ENCODE measurements at regions not wholly inside any gene's neighbourhood (a gene's known extent, or its start where the extent isn't known, plus 50 kb on each side); places are given as distances from the start of the nearest gene placed in this dataset.
"Not testable (repeated sequence)": the region's sequence is repeated elsewhere in the genome, so short reads cannot be mapped to it uniquely, and the experiment has no call there.

DNA sequence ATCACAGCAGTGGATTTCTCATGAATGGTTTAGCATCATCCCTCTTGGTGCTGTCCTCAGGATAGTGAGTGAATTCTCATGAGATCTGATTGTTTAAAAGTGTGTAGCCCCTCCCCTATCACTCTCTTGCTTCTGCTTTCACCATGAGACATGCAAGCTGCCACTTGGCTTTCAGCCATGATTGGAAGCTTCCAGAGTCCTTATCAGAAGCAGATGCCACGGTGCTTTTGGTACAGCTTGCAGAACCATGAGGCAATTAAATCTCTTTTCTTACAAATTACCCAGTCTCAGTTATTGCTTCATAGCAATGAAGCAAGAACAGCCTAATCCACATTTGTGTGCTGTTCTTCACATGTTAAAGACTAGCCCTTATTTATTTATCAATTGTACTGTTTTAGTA lies 495.2 kb upstream of the EPHA6 start:
- TF ChIP-seq, protein P1, sequence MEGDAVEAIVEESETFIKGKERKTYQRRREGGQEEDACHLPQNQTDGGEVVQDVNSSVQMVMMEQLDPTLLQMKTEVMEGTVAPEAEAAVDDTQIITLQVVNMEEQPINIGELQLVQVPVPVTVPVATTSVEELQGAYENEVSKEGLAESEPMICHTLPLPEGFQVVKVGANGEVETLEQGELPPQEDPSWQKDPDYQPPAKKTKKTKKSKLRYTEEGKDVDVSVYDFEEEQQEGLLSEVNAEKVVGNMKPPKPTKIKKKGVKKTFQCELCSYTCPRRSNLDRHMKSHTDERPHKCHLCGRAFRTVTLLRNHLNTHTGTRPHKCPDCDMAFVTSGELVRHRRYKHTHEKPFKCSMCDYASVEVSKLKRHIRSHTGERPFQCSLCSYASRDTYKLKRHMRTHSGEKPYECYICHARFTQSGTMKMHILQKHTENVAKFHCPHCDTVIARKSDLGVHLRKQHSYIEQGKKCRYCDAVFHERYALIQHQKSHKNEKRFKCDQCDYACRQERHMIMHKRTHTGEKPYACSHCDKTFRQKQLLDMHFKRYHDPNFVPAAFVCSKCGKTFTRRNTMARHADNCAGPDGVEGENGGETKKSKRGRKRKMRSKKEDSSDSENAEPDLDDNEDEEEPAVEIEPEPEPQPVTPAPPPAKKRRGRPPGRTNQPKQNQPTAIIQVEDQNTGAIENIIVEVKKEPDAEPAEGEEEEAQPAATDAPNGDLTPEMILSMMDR (IDR thresholded peaks at IDR 0.05): no peak
- no peaks in the 10 kb centered on the region for H3K27me3 ChIP-seq
- no peaks in the 10 kb centered on the region for H3K9me3 ChIP-seq
- H3K4me1 ChIP-seq: no peaks in the 10 kb centered on the region
- H3K27ac ChIP-seq: no peak overlapping the region
- H3K36me3 ChIP-seq: no peaks in the 10 kb centered on the region
- ATAC-seq (no peak), DNase-seq (no peak)
- H3K4me3 ChIP-seq: no peak overlapping the region
- intact Hi-C loops (cut with DNase I): no loop called here

DNA sequence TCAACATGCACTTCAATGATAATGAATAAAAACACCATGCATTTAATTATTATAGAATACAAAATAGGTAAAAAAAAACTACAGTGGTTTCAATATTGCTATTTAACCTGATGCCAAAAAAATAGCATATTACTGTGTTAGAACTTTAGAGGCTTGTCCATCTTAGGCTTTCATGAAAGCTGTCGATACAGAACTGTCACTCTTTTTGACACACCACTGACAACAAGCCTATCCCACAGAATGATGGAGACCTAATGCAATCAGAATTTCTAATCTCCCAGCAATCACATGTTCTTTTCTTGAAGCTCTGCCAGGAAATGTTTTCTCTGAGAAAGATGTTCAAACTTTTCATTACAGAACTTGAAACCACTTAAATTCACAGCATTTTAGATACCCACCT lies 490.3 kb upstream of the EPHA6 start:
- Histone ChIP-seq H3K9me3 (no peaks in the 10 kb centered on the region), H3K27ac (no peak overlapping the region), H3K4me1 (no peaks in the 10 kb centered on the region), H3K27me3 (no peaks in the 10 kb centered on the region), H3K4me3 (no peak overlapping the region), H3K36me3 (no peaks in the 10 kb centered on the region)
- DNase-seq (no peak), ATAC-seq (no peak)
- TF ChIP-seq, protein P1 (IDR thresholded peaks at IDR 0.05): no peak
- intact Hi-C loops (cut with DNase I): no loop called here

DNA sequence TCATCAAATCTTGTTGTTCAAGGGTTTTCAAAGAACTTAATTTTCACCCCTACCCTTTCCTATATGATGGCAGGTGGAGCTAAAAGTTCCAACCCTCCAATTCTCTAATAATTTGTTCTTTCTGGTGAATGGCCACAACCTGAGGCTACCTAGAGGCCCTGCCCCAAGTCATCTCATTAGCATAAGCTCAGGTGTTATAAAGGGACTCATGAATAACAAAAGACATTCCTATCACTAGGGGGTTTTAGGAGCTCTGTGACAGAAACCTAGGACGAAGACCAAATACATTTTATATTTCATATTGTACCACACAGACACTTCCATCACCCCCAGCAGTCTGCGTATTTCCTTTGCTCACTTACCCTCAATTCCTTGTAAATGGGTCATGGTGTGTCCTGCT lies 483.6 kb upstream of the EPHA6 start:
- Histone ChIP-seq H3K9me3 (no peaks in the 10 kb centered on the region), H3K36me3 (no peaks in the 10 kb centered on the region), H3K27me3 (no peaks in the 10 kb centered on the region), H3K4me1 (no peaks in the 10 kb centered on the region), H3K4me3 (no peak overlapping the region), H3K27ac (no peak overlapping the region)
- ATAC-seq (no peak), DNase-seq (no peak)
- intact Hi-C loops (cut with DNase I): no loop called here
- TF ChIP-seq, protein P1 (IDR thresholded peaks at IDR 0.05): no peak

DNA sequence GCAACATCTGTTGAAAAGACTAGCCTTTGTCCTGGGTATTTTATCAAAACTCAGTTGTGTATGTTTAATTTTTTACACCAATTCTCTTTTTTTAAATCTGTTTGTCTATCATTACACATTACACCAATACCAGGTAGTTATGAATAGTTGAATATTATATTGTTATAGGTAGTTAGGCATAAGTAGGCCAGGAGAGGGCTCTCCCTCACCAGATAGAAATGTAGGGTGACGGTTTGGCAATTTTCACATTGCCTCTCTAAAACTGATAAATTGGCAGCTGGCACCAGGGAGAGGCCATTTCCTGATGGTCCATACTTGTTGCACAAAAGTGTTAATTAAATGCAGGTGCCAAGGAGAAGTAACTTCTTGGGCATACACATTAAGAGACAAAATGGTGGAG lies 483.1 kb upstream of the EPHA6 start:
- TF ChIP-seq, protein P1 (IDR thresholded peaks at IDR 0.05): no peak
- H3K4me3 ChIP-seq: no peak overlapping the region
- ATAC-seq (no peak), DNase-seq (no peak)
- no peak overlapping the region for H3K27ac ChIP-seq
- no peaks in the 10 kb centered on the region for H3K36me3 ChIP-seq
- H3K4me1 ChIP-seq: no peaks in the 10 kb centered on the region
- intact Hi-C loops (cut with DNase I): no loop called here
- no peaks in the 10 kb centered on the region for H3K9me3 ChIP-seq
- H3K27me3 ChIP-seq: no peaks in the 10 kb centered on the region

DNA sequence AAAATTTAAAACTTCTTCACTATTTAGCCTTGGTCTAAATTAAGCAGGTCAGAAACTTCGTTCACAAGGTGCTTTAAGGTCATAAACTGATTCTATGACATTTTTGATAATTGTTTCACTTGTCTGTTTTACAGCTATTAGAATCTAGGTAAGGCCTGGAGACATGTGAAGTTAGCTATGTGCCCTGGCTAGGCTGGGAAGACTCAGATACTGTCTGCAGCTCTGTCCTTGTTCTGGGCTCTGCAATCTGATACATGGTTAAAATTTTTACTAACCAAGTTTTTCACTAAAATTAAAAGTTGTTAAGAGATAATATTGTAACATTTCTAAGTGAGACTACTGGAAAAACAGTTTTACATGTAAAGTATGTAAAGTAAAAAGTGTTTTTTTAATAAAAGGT lies 479.6 kb upstream of the EPHA6 start:
- Histone ChIP-seq H3K9me3 (no peaks in the 10 kb centered on the region), H3K27ac (no peak overlapping the region), H3K27me3 (no peaks in the 10 kb centered on the region), H3K4me3 (no peak overlapping the region), H3K4me1 (no peaks in the 10 kb centered on the region), H3K36me3 (no peaks in the 10 kb centered on the region)
- TF ChIP-seq, protein P1 (IDR thresholded peaks at IDR 0.05): no peak
- intact Hi-C loops (cut with DNase I): no loop called here
- ATAC-seq: no peak
- DNase-seq: no peak

DNA sequence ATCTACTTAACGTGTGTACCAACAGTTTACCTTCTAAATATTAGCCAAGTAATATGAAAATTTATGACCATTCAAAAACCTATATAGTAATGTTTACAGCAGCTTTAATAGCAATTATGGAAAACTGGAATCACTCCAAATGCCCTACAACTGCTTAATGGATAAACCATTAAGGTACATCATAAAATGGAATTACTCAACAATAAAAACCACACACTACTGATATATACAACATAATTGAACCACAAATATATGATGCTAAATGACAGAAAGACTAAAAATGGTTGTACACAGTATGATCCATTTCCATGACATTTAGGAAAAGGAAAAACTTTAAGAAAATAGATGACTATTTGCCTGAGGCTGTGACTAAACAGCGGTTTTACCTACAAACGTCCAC lies 467.1 kb upstream of the EPHA6 start:
- H3K36me3 ChIP-seq: no peaks in the 10 kb centered on the region
- no peak for ATAC-seq
- intact Hi-C loops (cut with DNase I): no loop called here
- TF ChIP-seq, protein P1 (IDR thresholded peaks at IDR 0.05): no peak
- no peak overlapping the region for H3K4me3 ChIP-seq
- no peak overlapping the region for H3K27ac ChIP-seq
- DNase-seq: no peak
- H3K27me3 ChIP-seq: no peaks in the 10 kb centered on the region
- H3K4me1 ChIP-seq: no peaks in the 10 kb centered on the region
- no peaks in the 10 kb centered on the region for H3K9me3 ChIP-seq

DNA sequence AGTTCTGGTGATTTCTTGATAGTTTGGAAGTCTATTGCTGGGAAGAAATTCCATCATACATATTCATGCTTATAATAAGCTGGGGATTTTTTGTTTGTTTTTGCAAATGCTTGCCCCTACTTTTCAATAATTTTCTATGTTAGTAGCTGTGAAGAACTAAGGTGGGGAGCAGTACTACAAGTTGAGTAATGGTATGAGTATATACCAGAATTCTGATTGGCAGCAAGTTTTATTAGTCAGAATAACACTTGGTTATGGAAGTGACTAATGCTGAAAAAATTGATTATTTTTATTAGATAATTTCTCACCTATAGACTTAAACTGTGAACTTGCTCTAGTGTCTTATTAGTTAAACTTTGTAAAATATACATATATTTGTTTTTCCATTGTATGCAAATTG lies 462.8 kb upstream of the EPHA6 start:
- H3K9me3 ChIP-seq; DNase-seq; H3K27ac ChIP-seq; H3K36me3 ChIP-seq; H3K27me3 ChIP-seq; ATAC-seq; H3K4me3 ChIP-seq; intact Hi-C loops (cut with DNase I); H3K4me1 ChIP-seq: not testable (repeated sequence)
